SU-DHL-6 (cell line): ENCODE measurements at regions not wholly inside any gene's neighbourhood (a gene's known extent, or its start where the extent isn't known, plus 50 kb on each side); places are given as distances from the start of the nearest gene placed in this dataset.
"Not testable (repeated sequence)": the region's sequence is repeated elsewhere in the genome, so short reads cannot be mapped to it uniquely, and the experiment has no call there.

Source experiments
- EZH2phosphoT487 ChIP-seq: fragments of 200-600 bp; sonication (generic), shearing (Covaris generic); conservative IDR thresholded peaks from 2 replicates; pipeline ENCODE4 v1.6.1; 2018; ENCODE audit warnings: mild to moderate bottlenecking, antibody characterized with exemption, low read length, moderate library complexity, mixed read lengths
- TF ChIP-seq, protein P1 (sequence below): fragments of 200-600 bp; sonication (generic); IDR thresholded peaks from one replicate; pipeline ENCODE4 v1.5.1; 2017; ENCODE audit warnings: antibody characterized with exemption, mild to moderate bottlenecking, low read length, moderate library complexity; ENCODE audit not compliant: insufficient read depth, poor library complexity, severe bottlenecking

GRCh38 chr3:16773594-16773993 lies 111.2 kb upstream of the PLCL2 start:
- TF ChIP-seq, protein P1, sequence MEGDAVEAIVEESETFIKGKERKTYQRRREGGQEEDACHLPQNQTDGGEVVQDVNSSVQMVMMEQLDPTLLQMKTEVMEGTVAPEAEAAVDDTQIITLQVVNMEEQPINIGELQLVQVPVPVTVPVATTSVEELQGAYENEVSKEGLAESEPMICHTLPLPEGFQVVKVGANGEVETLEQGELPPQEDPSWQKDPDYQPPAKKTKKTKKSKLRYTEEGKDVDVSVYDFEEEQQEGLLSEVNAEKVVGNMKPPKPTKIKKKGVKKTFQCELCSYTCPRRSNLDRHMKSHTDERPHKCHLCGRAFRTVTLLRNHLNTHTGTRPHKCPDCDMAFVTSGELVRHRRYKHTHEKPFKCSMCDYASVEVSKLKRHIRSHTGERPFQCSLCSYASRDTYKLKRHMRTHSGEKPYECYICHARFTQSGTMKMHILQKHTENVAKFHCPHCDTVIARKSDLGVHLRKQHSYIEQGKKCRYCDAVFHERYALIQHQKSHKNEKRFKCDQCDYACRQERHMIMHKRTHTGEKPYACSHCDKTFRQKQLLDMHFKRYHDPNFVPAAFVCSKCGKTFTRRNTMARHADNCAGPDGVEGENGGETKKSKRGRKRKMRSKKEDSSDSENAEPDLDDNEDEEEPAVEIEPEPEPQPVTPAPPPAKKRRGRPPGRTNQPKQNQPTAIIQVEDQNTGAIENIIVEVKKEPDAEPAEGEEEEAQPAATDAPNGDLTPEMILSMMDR = not testable (repeated sequence)
- not testable (repeated sequence) for TF ChIP-seq EZH2phosphoT487
